Femur (tissue), 1 donor: ENCODE measurements at regions not wholly inside any gene's neighbourhood (a gene's known extent, or its start where the extent isn't known, plus 50 kb on each side); places are given as distances from the start of the nearest gene placed in this dataset.
"Not testable (repeated sequence)": the region's sequence is repeated elsewhere in the genome, so short reads cannot be mapped to it uniquely, and the experiment has no call there.

ENCODE experiments used
- DNase-seq: peaks from one replicate; pipeline ENCODE4 v3.0.0-alpha.2; 2017

- peak; percentile 35 for DNase-seq
Measured at GRCh38 chr2:53490659-53491058, 276.9 kb upstream of the CHAC2 start.

GRCh38 chr2:53486185-53486899 is 281.3 kb upstream of the CHAC2 start:
- not testable (repeated sequence) for DNase-seq

DNA sequence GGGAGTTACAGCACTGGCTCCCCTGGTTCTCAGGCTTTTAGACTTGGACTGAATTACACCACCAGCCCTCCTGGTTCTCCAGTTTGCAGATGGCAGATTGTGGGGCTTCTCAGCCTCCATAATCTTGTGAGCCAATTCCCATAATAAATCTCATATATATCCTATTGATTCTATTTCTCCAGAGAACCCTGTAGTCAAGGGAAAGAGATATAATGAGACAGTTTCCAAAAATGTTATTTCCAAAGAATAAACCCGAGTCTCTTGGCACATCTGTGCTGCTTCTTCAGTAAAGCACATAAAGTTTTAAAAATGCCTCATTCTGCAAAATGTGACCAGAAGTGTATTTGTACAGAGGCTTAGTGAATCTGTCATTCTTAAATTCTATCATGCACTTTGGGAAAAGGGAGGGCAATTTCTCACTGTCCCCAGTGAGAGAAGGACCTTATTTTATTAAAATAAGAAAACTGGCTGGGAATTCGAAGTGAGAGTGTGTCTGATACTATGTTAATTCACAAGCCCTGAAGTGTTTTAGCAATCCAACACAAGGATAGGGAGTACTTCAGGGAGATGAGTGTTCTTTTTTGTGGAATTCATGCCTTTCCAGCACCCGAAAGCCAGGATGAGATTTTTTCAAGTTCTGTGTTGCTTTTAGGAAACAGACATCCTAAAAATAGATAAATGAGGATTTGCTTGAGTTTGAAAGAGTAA is 282.4 kb upstream of the CHAC2 start:
- no peak for DNase-seq

- DNase-seq = no peak
Measured at GRCh38 chr2:53484531-53484930, 283.1 kb upstream of the CHAC2 start.

DNA sequence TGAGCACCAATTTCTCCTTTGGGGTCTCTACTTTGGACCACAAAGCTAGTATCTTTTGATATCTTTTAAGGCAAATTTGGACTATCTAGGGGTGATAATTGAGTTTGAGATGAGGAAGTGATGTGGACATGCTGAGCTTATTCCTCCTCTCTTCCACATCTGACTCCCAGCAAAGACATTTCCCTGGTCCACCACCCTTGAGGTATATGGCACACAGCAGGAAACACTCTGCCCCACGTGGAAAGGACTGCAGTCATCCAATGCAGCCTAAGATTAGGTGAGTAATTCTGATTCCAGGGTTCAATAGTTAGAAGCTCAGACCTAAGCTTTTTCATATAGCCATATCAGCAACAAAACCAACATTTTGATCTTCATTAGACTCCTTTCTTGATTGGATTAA is 290.1 kb upstream of the CHAC2 start:
- no peak for DNase-seq

GRCh38 chr2:53476834-53477233 is 290.8 kb upstream of the CHAC2 start:
- no peak for DNase-seq

GRCh38 chr2:53475766-53476165 is 291.8 kb upstream of the CHAC2 start:
- DNase-seq = no peak

DNA sequence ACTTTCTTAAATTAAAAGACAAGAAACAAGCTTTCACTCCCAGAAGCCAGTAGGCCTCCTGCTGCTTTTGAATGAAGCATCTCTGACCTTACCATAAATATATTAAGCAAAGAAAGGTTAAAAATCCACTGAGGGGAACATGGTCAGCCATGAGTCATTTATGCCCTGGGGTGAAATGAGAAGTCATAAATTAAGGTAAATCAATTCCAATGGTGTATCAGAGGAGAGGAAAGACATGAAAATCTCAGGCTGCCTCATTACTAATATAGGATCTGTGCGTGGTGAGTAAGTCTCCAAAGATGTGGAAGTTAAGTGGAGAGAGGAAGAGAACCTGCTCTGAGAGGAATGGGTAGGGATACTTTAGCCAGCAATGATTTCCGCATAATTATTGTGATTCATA is 292.3 kb upstream of the CHAC2 start:
- DNase-seq = no peak

DNA sequence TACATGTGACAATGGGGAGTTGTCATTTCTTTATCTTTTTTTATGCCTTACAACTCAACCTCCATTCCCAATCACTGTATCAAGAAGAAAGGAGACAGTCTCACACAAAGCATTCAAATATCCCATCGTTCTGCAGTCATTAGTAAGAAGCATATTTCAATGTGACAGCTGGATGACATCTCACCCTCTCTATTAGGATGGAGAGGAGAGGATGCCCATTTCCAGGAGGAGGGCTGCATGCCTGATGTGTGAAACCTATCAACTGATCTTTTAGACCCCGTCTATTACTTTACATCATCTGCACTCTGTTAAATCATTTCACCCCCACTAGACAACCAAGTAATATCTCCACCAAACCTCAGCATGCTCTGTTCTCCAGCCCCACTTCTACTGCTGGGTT is 292.7 kb upstream of the CHAC2 start:
- DNase-seq = no peak

GRCh38 chr2:53473775-53474311 is 293.8 kb upstream of the CHAC2 start:
- no peak for DNase-seq

- DNase-seq = no peak
Measured at GRCh38 chr2:53473236-53473635, 294.4 kb upstream of the CHAC2 start.

GRCh38 chr2:53467467-53468180 is 300.0 kb upstream of the CHAC2 start:
- DNase-seq = no peak

DNA sequence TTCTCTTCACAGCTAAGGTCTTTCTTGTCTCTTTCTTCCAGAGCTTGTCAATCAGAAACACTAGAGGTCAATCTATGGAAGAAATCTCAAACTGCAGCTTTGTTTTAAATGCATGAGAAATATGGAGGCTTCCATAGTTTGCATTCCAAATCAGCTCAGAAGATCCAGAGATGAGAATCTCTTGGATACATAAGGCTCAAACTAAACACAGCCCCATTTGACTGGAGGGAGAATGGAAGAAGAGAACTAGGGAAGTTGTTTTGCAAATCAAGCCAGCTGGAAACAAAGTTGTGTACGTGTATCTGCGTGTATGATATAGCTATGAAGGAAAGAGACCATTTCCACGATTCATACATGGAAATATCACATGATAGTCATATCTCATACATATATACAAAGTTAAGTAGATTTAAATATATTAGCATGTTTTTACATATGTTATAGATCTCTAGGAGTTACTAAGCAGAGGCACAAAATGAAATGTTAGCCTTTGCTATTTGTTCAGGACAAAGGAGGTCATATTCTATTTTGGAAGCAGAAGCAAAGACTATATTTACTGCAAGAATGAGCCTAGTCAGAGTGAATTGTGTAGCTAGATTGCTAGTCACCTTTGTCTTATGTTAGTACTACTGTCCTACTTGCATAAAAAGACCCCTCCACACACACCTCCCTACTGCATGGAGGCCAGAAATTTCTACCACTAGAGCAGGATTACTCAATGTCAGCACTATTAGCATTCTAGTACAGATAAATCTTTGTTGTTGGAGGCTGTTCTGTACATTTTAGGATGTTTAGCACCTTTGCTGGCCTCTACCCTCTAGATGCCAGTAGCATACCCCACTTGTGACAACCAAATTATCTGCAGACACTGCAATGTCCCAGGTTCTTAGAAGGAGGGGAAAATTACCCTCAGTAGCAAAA is 303.5 kb upstream of the CHAC2 start:
- DNase-seq = no peak

- DNase-seq = no peak
Measured at GRCh38 chr2:53460937-53461336, 306.7 kb upstream of the CHAC2 start.

DNA sequence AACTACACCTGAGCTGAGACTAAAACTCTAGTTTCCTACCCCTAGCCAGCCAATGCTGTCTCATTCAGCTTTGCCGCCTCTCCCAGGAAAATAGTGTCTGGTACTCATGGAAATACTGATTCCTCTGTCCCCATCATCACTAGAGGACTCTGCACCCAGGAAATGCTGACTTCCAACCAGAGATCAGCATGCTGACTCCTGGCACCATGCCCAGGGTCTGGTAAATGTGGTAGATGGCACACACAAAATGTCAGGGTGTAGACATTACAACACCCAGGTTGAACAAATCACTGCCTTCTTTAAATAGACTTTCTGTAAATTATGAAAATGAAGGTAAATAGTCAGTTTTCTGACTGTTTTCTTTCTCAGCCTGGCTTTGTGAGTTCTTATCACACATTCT is 307.3 kb upstream of the CHAC2 start:
- peak; percentile 24 for DNase-seq

DNA sequence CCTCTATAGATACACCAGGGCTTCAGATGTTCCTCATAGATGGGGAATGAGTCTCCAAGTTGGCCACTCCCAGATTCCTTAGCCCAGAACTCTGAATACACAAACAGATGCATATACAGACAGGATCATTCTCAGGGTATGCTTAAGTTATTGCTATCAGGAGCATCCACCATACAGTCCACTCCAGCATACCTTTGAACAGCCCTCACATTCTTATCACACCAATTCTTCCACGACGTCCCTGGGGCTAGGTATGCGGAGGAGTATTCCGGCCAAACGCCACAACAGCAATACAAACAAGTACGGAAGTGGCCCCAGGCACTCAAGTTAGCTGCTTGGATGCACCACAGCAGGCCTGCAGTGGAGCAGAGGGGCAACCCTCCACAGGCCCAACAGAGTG is 312.5 kb upstream of the CHAC2 start:
- DNase-seq = no peak

- peak; percentile 36 for DNase-seq
Measured at GRCh38 chr2:53452957-53453748, 314.5 kb upstream of the CHAC2 start.

DNA sequence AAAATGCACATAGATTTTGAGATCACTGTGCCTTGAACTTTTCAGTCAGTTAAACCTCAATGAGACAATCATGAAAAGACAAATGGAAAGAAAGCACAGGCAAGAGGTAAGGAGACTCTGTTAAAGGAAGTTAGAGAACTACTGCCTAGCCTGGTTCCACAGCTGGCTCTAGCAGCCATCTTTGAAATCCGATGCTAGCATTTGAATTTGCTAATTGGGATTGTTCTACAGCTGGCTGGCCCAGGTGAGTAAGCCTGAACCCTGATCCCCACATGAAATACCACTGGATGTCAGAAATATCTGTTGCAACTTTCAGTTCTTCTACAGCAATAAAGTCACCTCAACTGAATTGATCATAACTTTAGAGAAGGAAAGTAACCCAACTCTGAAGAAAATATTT is 315.2 kb upstream of the CHAC2 start:
- DNase-seq = no peak

DNA sequence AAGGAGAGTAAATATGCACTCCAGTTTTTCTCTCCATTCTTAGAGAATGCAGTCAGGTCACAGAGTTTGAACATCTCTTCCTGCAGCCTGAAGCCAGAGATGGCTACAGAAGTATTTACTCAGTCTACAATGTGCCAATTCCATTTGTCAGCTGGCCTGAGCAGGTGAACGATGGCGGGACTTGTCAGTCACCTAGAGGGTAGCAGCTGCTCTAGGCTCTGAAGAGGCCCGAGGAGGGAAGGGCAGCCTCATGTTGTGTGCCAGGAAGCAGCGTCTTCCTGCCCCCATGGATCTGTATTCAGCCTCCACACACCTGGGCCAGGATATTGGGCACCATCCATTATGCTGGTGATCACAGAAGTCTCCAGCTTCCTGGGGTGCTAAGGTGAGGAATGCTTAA is 316.7 kb upstream of the CHAC2 start:
- DNase-seq = peak; percentile 34

GRCh38 chr2:53448591-53448990 is 319.0 kb upstream of the CHAC2 start:
- DNase-seq = no peak

GRCh38 chr2:53448086-53448485 is 319.5 kb upstream of the CHAC2 start:
- no peak for DNase-seq
